ENCODE measurements at regions not wholly inside any gene's neighbourhood (a gene's known extent, or its start where the extent isn't known, plus 50 kb on each side); places are given as distances from the start of the nearest gene placed in this dataset.

DNA sequence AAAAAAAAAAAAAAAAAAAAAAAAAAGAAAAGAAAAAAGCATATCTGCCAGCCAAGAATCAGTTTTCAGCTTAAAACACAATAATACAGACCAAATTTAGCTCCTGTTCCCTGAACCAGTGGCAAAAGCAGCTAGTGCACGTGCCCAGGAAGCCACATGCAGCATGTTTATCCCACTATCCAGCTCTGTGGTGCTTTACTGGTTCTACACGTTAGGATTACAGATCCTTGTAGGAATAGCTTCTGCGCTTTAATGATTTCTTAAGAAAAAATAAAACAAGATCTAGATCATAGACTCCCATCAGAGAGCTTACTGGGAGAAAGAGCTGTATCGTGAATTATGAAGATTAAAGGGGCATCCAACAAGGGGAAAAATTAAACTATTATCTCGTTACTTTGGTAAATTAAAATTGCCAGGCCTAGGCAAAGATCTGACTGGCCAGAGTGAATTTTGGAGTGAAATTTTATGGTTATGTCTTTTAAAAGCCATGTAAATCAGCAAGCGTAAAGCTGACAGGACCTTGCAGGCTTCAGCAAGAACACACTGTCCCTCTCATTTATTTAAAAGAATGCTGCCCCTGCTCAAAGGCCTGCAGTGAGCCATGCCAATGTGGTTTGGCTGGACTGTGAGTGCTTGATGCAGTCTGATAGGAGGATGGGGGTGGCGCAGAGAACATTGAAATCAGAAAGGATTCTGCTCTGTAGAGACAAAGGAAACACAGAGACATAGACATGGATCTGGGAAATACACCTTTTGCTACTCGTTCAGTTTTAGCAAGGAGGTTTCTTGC lies 177.3 kb upstream of the PHYHIPL start:
- DNase-seq (ENCODE audit: low read depth), result no peak
- CTCF ChIA-PET, result interaction anchor here (0.9 to 1.6 kb wide), 3 partner anchors 11 to 28 kb away, joined by 3 to 7 read pairs (median 4); no protein-coding TSS in a partner anchor
- Histone ChIP-seq H3K36me3 (ENCODE audit: control insufficient read depth, insufficient read depth, low read length) (no peaks in the 10 kb centered on the region), H3K4me3 (ENCODE audit: low read depth, low read length) (no peak overlapping the region), H3K27me3 (ENCODE audit: control insufficient read depth, insufficient read depth, low read length) (peaks cover 1% of the 10 kb centered on the region; the same call in 1 of the 2 replicates)
- TF ChIP-seq, protein P1, sequence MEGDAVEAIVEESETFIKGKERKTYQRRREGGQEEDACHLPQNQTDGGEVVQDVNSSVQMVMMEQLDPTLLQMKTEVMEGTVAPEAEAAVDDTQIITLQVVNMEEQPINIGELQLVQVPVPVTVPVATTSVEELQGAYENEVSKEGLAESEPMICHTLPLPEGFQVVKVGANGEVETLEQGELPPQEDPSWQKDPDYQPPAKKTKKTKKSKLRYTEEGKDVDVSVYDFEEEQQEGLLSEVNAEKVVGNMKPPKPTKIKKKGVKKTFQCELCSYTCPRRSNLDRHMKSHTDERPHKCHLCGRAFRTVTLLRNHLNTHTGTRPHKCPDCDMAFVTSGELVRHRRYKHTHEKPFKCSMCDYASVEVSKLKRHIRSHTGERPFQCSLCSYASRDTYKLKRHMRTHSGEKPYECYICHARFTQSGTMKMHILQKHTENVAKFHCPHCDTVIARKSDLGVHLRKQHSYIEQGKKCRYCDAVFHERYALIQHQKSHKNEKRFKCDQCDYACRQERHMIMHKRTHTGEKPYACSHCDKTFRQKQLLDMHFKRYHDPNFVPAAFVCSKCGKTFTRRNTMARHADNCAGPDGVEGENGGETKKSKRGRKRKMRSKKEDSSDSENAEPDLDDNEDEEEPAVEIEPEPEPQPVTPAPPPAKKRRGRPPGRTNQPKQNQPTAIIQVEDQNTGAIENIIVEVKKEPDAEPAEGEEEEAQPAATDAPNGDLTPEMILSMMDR (IDR thresholded peaks at IDR 0.05; ENCODE audit: insufficient read depth, low read depth, low read length), result no peak
- POLR2A ChIA-PET, result no interaction called here

DNA sequence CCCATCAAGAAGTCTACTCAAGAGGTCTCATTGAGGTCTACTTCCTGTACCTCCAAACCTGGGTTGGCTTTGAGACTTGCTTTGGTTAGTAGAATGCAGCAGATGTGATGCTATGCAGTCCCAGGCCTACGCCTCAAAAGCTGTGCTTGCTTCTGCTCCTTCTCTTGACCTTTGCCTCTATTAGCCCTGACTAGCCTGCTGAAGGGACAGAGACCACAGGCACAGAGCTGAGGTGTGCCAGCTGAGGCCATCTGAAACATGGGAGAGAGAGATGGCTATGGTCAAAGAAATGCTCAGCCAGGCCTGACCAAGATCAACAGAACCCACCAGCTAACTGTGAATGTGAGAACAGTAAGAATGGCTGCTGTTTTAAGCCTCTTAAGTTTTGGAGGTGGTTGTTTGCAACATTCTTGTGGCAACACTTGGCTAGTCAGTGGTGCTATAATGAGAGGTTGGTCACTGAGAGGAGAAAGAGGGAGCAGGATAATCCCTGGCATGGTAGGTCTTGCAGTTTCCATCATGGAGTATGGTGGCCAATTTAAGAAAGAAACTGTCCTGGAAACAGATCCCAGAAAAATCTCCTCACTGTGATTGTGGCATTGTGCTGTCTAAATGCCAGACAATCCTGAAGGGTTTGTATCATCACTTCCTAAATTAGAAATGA lies 176.1 kb upstream of the PHYHIPL start:
- peaks cover 1% of the 10 kb centered on the region; the same call in 1 of the 2 replicates for H3K27me3 ChIP-seq (ENCODE audit: control insufficient read depth, insufficient read depth, low read length)
- H3K36me3 ChIP-seq (ENCODE audit: control insufficient read depth, insufficient read depth, low read length), result no peaks in the 10 kb centered on the region
- DNase-seq (ENCODE audit: low read depth), result no peak
- ChIA-PET CTCF (interaction anchor here (0.9 to 1.6 kb wide), 2 partner anchors 12 to 30 kb away, joined by 3 to 7 read pairs; no protein-coding TSS in a partner anchor), POLR2A (no interaction called here)
- H3K4me3 ChIP-seq (ENCODE audit: low read depth, low read length), result no peak overlapping the region
- TF ChIP-seq, protein P1 (IDR thresholded peaks at IDR 0.05; ENCODE audit: insufficient read depth, low read depth, low read length), result no peak

- Histone ChIP-seq H3K36me3 (ENCODE audit: control insufficient read depth, insufficient read depth, low read length) (no peaks in the 10 kb centered on the region), H3K27me3 (ENCODE audit: control insufficient read depth, insufficient read depth, low read length) (peaks cover 1% of the 10 kb centered on the region; the same call in 1 of the 2 replicates), H3K4me3 (ENCODE audit: low read depth, low read length) (no peak overlapping the region)
- TF ChIP-seq, protein P1 (IDR thresholded peaks at IDR 0.05; ENCODE audit: insufficient read depth, low read depth, low read length), result no peak
- POLR2A ChIA-PET, result no interaction called here
- DNase-seq (ENCODE audit: low read depth), result no peak
- CTCF ChIA-PET, result no interaction called here
Measured at GRCh38 chr10:59002011-59002410, 174.4 kb upstream of the PHYHIPL start.

GRCh38 chr10:59003203-59003602 lies 173.2 kb upstream of the PHYHIPL start:
- Histone ChIP-seq H3K36me3 (ENCODE audit: control insufficient read depth, insufficient read depth, low read length) (no peaks in the 10 kb centered on the region), H3K4me3 (ENCODE audit: low read depth, low read length) (no peak overlapping the region), H3K27me3 (ENCODE audit: control insufficient read depth, insufficient read depth, low read length) (no peaks in the 10 kb centered on the region; the same call in 1 of the 2 replicates)
- CTCF ChIA-PET, result no interaction called here
- POLR2A ChIA-PET, result no interaction called here
- DNase-seq (ENCODE audit: low read depth), result no peak
- TF ChIP-seq, protein P1 (IDR thresholded peaks at IDR 0.05; ENCODE audit: insufficient read depth, low read depth, low read length), result no peak

- Histone ChIP-seq H3K4me3 (ENCODE audit: low read depth, low read length) (no peak overlapping the region), H3K36me3 (ENCODE audit: control insufficient read depth, insufficient read depth, low read length) (no peaks in the 10 kb centered on the region), H3K27me3 (ENCODE audit: control insufficient read depth, insufficient read depth, low read length) (no peaks in the 10 kb centered on the region; the same call in 1 of the 2 replicates)
- CTCF ChIA-PET, result no interaction called here
- TF ChIP-seq, protein P1 (IDR thresholded peaks at IDR 0.05; ENCODE audit: insufficient read depth, low read depth, low read length), result no peak
- POLR2A ChIA-PET, result no interaction called here
- DNase-seq (ENCODE audit: low read depth), result no peak
Measured at GRCh38 chr10:59004392-59004791, 172.1 kb upstream of the PHYHIPL start.

All from BJ (cell line).